ENCODE measurements at regions not wholly inside any gene's neighbourhood (a gene's known extent, or its start where the extent isn't known, plus 50 kb on each side); places are given as distances from the start of the nearest gene placed in this dataset.
"Not testable (repeated sequence)": the region's sequence is repeated elsewhere in the genome, so short reads cannot be mapped to it uniquely, and the experiment has no call there.

DNA sequence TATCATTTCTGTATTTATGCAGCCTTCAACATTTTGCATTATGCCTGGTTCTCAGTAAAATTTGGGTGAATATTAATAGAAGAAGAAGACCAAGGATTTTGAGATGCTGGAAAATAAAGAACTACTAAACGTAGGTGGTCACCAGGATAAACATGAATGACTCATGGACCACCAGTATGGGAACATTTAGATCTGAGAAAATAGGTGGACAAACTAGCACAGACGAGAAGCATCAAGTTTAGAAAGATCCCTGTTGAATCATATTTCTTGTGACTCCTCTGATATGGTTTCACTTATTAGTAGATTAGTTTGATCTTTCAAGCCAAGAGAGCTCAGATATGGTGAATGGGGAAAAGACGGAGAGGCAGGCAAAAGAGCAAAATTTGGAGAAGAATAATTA, 97.9 kb downstream of the RAP2B start:
- DNase-seq (no peak), ATAC-seq (no peak)
- intact Hi-C loops (cut with micrococcal nuclease) = no loop called here

DNA sequence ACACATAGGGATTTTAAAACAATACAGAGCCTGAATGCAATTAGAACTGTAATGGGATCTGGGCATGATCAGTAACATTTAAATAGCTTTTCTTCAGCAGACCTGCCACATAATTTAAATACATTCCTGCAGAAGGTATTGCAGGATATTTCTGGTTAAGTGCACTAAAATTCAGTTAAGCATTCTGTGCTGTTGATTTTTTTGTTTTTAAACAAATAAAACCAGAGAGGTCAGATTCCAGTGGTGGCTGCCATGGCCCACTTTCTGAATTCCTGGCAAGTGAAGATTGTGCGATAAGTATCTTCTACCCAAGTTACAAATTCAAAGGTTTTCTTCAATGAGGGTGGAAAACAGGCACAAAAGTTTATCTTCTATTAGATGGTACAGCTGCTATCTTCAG, 98.7 kb downstream of the RAP2B start:
- ATAC-seq (no peak), DNase-seq (no peak)
- intact Hi-C loops (cut with micrococcal nuclease) = no loop called here

DNA sequence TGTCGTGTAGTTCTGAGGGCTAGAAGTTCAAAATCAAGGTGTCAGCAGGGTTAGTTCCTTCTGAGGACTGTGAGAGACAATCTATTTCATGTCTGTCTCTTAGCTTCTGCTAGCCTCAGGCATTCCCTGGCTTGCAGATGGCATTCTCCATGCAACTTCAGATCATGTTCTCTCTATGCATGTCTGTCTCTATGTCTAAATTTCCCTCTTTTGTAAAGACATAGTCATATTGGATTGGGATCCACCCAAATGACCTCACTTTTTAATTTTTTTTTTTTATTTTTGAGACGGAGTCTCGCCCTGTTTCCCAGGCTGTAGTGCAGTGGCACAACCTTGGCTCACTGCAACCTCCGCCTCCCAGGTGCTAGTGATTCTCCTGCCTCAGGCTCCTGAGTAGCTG, 104.6 kb downstream of the RAP2B start:
- DNase-seq = no peak
- intact Hi-C loops (cut with micrococcal nuclease) = no loop called here
- ATAC-seq = no peak

DNA sequence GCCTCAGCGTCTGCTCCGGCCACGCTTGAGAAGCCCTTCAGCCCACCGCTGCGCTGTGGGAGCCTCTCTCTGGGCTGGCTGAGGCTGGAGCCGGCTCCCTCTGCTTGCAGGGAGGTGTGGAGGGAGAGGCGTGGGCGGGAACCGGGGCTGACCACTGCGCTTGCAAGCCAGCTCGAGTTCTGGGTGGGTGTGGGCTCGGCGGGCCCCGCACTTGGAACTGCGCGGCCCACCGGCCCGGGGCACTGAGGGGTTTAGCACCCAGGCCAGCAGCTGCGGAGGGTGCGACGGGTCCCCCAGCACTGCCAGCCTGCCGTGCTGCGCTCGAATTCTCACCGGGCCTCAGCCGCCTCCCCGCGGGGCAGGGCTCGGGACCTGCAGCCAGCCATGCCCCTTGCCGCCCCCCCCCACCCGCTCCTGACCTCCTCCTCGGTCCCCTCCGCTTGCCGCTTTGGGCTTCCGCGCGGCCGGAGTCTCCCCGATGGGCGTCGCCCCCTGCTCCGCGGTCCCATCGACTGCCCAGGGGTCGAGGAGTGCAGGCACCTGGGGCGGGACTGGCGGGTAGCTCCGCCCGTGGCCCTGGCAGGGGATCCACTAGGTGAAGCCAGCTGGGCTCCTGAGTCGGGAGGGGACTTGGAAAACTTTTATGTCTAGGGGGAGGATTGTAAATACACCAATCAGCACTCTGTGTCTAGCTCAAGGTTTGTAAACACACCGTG, 106.7 kb downstream of the RAP2B start:
- DNase-seq (no peak), ATAC-seq (no peak)
- intact Hi-C loops (cut with micrococcal nuclease) = no loop called here

DNA sequence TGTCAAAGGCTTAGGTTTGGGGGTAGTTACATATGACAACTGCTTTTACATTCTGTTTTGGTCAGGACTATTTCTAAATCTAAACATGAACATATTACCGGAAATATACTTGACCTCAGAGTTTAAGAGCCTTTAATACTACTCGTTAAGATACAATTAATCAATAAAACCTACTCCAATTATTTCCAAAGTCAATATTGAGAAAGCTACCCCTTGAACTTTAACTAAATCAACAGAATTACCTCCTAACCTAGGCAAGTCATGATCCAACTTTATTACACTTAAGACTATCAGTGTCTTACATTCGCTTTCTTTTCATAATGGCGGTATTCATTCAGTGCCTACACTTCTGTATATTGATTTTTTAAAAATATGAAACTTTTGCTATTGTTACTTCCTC, 107.7 kb downstream of the RAP2B start:
- intact Hi-C loops (cut with micrococcal nuclease) = no loop called here
- ATAC-seq = no peak
- no peak for DNase-seq

DNA sequence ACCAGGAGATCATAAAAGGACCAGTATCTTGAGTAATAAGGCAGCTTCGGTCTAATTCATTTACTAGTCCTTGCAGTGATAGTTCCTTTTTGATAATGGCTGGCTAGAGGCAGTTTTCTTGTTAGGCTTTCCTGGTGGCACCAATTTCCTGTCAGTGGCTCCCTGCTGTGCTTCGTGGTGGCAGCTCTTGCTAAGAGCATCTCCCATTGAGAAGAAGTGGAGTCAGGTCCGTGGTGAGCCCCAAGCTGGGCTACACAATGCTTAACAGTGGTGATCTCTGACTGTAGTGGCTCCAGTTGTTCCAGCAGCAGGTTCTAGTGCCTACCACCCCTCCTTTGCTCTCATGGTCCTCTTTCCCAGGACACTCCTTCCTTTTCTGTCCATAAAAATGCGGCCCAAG, 111.2 kb downstream of the RAP2B start:
- intact Hi-C loops (cut with micrococcal nuclease) = no loop called here
- ATAC-seq (no peak), DNase-seq (no peak)

DNA sequence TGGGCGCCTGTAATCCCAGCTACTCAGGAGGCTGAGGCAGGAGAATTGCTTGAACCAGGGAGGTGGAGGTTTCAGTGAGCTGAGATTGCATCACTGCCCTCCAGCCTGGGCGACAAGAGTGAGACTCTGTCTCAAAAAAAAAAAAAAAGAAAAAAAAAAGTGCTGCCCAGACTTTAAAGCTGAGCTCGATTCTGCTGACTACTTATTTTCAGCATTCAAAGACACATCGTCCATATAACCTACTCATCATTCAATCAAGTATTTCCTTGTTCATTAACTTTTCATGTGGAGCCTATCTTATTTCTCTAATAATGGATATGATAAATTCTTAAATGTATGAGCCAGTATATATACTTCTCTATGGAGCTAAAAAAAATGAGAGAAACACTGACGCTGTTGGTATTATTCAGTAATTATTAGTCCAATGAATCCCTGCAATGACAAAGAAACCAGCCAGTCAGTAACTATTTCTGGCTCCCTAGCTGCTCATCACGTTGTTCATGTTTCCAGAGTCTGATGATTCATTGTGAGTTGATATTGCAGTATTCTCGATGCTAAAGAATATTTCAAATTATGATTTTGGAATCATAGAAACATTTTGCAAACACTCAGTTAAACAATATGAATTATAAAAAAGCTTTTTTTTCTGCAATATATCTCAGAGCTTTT, 111.9 kb downstream of the RAP2B start:
- no peak for ATAC-seq
- intact Hi-C loops (cut with micrococcal nuclease) = no loop called here
- no peak for DNase-seq

DNA sequence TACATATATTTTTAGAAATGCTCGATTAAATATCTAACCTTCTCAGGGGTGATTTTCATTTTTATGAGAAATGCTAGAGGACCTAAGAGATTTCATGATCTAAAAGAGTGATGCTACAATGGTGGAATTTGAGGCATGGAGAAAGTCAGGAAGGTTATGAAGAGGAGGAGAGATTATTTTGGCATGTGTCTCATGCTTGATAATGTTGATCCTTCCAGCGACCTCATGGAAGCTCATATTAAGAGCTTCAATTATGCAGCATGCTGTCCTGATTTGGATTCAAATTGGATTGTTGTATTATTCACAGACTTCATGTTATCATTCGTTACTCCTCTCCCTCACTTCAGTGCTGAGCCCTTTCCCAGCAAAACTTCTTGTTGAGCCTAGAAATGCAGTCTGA, 112.5 kb downstream of the RAP2B start:
- DNase-seq (no peak), ATAC-seq (no peak)
- intact Hi-C loops (cut with micrococcal nuclease) = no loop called here

DNA sequence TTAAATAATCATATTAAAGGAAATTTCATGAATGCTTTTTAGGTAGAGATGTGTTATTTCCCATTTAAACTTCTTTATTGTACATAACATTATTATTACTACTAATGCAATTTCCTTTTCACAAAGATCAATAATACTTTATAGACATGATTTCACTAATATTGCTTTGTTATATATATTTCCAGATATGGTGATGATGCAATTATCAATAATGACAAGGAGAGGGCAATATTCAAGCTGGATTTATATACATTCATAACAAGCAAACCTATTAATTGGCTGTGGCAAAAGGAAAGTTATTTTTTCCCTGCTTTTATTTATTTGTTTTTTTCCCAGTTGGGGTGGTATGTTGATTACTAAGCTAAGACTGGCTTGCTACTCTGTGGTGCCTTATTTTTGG, 113.5 kb downstream of the RAP2B start:
- no peak for DNase-seq
- intact Hi-C loops (cut with micrococcal nuclease) = no loop called here
- no peak for ATAC-seq

DNA sequence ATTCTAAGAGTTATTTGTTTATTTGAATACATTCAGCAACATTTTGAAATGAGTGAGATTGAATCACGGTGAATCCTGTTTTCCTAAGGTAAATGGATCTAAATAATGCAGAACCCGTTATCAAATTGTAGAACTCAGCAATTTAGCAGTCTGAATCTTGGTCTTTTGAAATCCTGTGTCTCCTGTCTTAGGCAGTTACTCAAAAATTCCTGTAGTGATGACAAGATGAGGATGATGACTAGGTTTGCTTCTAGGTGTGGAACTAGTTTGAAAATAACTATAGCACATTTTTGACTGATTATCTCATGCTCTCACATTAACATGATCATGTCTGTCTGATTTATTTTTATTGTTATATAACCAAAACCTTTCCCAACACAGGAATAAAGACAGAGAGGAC, 115.0 kb downstream of the RAP2B start:
- no peak for DNase-seq
- no peak for ATAC-seq
- intact Hi-C loops (cut with micrococcal nuclease) = no loop called here

DNA sequence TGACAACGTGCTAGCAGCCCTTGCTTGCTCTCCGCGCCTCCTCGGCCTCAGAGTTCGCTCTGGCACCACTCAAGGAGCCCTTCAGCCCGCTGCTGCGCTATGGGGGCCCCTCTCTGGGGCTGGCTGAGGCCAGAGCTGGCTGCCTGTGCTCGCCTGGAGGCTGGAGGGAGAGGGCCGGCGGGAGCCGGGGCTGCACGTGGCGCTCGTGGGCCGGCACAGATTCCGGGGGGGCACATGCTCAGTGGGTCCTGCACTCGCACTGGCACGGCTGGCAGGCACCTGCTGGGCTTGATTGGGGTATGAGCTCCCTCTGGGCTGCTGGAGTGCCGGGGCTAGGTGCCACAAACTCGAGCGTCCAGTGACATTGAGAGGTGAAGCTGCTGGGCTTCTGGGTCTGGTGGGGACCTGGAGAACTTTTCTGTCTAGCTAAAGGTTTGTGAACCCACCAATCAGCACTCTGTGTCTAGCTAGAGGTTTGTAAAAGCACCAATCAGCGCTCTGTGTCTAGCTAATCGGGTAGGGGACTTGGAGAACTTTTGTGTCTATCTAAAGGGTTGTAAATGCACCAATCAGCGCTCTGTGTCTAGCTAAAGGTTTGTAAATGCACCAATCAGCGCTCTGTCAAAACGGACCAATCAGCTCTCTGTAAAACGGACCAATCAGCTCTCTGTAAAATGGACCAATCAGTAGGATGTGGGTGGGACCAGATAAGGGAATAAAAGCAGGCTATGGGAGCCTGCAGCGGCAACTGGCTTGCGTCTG, 119.4 kb downstream of the RAP2B start:
- ATAC-seq, DNase-seq: not testable (repeated sequence)
- intact Hi-C loops (cut with micrococcal nuclease) = loop anchor here (10.0 kb wide), 1 partner anchor 117 kb away; the partner anchor contains the start of gene RAP2B

DNA sequence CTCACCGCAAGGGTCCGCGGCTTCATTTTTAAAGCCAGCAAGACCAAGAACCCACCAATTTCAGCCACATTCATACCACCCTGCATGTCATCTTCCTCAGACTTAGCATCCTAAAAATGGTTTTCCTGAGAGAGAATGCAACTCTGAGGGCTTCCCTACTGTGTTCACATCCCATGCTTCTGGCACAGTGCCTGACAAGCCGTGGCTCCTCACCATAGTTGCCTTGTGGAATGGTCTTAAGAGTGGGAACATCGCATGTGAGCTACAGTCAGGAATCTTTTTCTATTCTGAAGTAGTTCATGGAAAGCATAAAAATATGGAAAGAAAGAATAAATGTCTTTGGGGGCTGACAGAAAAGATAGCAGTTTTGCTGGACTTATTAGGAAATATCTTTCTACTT, 120.3 kb downstream of the RAP2B start:
- no peak for DNase-seq
- ATAC-seq = no peak
- intact Hi-C loops (cut with micrococcal nuclease) = loop anchor here (10.0 kb wide), 1 partner anchor 118 kb away; the partner anchor contains the start of gene RAP2B

DNA sequence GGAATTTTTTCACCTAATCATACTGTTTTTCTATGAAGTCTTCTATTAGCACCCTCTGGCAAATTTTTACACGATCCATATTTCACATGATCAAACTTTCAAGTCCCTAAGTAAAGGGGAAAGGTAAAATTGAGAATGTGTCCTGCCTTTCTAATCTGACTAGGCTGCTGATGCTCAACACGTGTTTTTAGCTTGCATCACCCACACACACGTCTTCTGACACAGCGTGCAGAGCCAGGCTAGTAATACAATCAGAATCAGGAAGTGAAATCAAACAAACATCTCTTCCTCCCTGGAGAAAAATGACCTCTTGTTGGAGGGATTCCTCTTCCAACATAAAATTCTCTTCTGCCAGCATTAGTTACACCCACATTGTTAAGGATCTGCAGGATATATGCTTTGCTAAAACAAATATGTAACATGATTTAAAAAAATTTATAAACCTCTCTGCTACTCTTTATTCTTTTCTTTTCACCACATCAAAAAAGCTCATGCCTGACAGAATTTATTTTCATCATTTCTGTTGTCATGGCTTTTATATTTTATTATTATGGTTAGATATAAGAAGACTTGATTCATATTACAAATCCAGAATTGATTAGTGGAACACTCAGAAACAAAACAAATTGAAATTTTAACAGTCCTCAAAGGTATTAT, 122.4 kb downstream of the RAP2B start:
- DNase-seq (no peak), ATAC-seq (peak; percentile 86)
- intact Hi-C loops (cut with micrococcal nuclease) = loop anchor here (10.0 kb wide), 1 partner anchor 120 kb away; the partner anchor contains the start of gene RAP2B

DNA sequence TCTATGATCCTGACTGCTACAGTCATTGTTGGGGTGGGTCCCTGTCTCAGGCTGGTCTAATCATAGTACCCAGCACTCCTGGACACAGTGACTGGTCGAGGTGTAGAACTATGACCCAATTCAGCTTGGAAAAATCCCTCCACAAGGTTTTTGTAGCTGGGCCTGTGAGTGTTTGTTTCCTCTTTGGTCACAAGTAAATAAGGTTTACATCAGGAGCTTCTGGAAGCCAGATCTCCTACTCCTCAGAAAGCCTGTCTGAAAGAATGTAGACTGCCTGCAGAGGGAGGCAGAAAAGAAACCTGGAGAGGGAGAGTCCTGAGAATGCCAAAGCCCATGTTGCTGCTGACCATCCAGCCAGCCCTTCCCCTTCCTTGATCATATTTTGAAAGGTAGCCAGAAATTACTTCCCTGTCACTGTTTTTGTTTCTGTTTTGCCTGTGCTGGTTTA, 123.2 kb downstream of the RAP2B start:
- intact Hi-C loops (cut with micrococcal nuclease) = loop anchor here (10.0 kb wide), 1 partner anchor 120 kb away; the partner anchor contains the start of gene RAP2B
- DNase-seq = no peak
- ATAC-seq = peak; percentile 67

DNA sequence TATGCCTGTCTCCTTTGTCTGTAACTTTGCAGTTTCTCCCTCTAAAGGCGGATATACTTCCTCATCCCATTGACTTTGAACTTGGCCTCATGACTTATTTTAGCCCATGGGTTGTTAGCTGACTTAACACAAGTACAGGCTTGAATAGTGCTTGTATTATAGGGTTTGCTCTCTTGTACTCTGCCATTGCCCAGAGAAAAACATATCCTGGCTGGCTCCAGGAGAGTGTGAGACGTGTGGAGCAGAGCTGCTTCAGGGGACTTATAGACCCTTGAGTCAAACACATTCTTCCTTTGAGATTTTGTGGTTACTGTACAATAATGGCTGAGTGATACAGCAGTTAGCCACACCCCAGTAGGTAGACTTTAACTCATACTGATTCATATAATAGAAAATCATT, 124.0 kb downstream of the RAP2B start:
- ATAC-seq (peak; percentile 33), DNase-seq (no peak)
- intact Hi-C loops (cut with micrococcal nuclease) = loop anchor here (10.0 kb wide), 1 partner anchor 121 kb away; the partner anchor contains the start of gene RAP2B

DNA sequence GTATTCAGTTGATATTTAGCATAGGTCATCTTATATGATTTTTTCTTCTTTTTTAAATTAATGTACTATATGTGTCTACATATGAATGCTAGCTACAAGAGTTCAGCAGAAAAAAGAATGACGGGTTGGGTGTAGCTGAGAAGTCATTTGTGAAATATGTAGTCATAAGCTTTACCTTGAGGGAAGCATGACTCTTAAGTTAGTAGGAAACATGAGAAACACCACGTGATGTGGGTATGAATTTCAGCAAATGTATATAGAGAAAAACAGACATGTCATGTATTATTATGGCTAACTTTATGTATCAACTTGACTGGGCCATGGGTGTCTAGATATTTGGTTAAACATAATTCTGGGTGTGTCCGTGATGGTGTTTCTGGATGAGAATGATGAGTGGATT, 125.0 kb downstream of the RAP2B start:
- intact Hi-C loops (cut with micrococcal nuclease) = loop anchor here (10.0 kb wide), 1 partner anchor 122 kb away; the partner anchor contains the start of gene RAP2B
- no peak for ATAC-seq
- no peak for DNase-seq

DNA sequence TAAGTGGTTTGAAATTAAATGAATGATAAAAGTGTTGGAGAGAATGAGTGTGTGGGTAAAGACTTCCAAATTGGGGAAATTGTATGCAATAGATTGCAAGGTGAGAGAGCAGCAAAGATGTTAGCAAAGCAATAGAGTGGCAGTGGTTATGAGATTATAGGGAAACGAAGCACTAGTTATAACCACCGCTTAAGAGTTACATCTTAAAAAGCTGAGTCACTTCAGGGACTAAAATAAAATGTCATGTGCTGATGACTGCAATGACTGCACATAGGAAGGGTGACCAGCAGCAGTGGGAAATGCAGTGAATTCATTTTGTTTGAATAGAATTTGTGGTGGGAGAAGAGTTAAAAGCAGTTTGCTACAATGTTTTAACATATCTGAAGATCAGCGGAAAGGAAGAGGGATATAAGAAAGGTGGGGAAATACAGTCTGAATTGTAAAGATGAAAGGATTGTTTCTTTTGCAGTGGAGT, 127.3 kb downstream of the RAP2B start:
- intact Hi-C loops (cut with micrococcal nuclease) = loop anchor here (10.0 kb wide), 1 partner anchor 125 kb away; the partner anchor contains the start of gene RAP2B
- ATAC-seq (peak; percentile 89), DNase-seq (no peak)

DNA sequence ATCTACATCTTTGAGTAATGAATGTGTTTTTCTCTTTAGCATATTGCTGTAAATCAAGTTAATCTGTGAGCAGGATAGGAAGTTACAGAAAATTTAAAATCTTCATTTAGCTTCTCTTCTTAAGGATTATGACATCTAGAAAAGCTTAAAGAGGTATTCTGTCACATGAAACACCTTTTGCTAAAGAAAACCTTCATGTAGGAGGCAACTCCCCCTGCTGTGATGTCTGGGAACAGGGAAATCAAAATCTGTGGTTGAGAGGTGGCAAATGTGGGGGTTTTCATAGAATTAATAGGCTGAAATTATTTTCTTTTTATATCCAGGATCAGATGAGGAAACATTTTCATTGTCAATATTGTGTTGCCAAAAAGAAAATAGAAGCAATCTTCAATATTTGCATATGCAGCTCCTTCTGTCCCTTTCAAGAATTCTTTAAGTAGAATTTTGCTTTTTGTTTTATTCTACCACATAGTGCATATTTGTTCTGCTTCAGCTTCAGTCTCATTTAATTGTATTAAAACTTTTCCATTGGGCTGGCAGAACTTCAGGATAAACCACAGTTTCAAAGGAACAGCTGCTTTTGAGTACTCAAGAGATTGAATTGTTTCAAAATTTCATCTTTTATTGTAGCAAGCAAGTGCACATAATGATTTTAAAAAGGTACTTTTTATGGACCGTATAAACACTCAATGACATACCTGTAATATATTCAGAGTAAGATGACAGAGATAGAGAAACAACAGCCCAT, 128.4 kb downstream of the RAP2B start:
- ATAC-seq = no peak
- no peak for DNase-seq
- intact Hi-C loops (cut with micrococcal nuclease) = no loop called here

Data from left ventricle myocardium superior (tissue), 1 donor.